Fibroblast of villous mesenchyme (primary cell): ENCODE measurements at regions not wholly inside any gene's neighbourhood (a gene's known extent, or its start where the extent isn't known, plus 50 kb on each side); places are given as distances from the start of the nearest gene placed in this dataset.
A peak's percentile ranks its signal among the peaks of the same experiment; 100 is the strongest.
"Not testable (repeated sequence)": the region's sequence is repeated elsewhere in the genome, so short reads cannot be mapped to it uniquely, and the experiment has no call there.

Source experiments
- DNase-seq: peaks from one replicate; pipeline ENCODE4 v3.0.0-alpha.2; 2010; ENCODE audit warnings: low read depth
- H3K4me3 ChIP-seq: 2 replicates; pipeline ENCODE4 v1.5.1; 2011; ENCODE audit warnings: low read depth, mild to moderate bottlenecking, low read length
- CTCF ChIP-seq: IDR thresholded peaks from 2 replicates; pipeline ENCODE4 v1.5.1; 2012; ENCODE audit warnings: low read depth, mild to moderate bottlenecking, low read length; ENCODE audit not compliant: insufficient read depth

DNA sequence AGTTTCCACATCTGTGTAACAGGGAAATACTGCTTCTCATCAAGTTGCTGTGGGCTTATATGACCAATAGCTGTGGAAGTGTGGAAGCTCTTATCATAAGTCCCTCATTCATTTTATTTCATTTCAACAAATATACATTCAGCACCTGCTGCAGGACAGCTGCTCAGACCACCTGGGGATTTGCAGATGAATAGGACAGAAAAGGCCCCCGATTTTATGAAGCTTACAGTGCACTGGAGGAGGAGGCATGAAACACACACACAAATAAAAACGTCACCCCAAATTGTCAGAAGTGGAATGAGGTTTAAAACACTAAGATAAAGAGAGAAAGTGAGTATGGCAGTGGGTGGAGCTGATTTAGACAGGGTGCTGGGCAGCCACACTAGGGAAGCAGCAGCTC is 107.2 kb downstream of the DRD1 start:
- no peak for DNase-seq
- TF ChIP-seq CTCF, result no peak
- H3K4me3 ChIP-seq, result no peak overlapping the region

GRCh38 chr5:175335691-175336090 is 108.3 kb downstream of the DRD1 start:
- no peak for TF ChIP-seq CTCF
- H3K4me3 ChIP-seq, result no peak overlapping the region

GRCh38 chr5:175331173-175332036 is 112.6 kb downstream of the DRD1 start:
- not testable (repeated sequence) for H3K4me3 ChIP-seq

More at GRCh38 chr5:175335691-175336090, 108.3 kb downstream of the DRD1 start:
- DNase-seq, result peak; percentile 79

DNA sequence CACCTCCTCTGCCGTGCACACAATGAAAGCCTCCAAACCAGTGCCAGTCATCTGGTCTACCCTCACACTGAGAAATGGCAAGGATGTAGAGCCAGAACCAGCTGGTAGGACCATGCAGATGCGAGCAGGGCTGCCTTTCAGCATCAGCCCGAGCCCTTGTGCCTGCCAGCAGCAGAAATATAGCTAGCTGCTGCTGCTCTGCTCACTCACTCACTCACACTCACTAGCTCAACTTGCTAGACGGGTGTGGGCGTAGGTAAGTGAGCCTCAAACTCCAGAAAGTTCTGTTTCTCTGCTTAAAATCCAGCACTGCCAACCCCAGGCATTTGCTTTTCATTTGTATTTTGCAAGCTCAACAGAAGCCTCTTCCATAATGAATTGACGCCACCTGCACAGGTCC is 114.0 kb downstream of the DRD1 start:
- H3K4me3 ChIP-seq, result no peak overlapping the region
- no peak for DNase-seq
- no peak for TF ChIP-seq CTCF

More at GRCh38 chr5:175331173-175332036, 112.6 kb downstream of the DRD1 start:
- DNase-seq, result not testable (repeated sequence)

- TF ChIP-seq CTCF, result no peak
- H3K4me3 ChIP-seq, result no peak overlapping the region
- no peak for DNase-seq
These were observed 115.3 kb downstream of the DRD1 start for GRCh38 chr5:175328687-175329086.

- no peak for TF ChIP-seq CTCF
- no peak for DNase-seq
- no peak overlapping the region for H3K4me3 ChIP-seq
These were observed 115.8 kb downstream of the DRD1 start for GRCh38 chr5:175328176-175328575.

GRCh38 chr5:175325681-175326080 is 118.3 kb downstream of the DRD1 start:
- no peak overlapping the region for H3K4me3 ChIP-seq
- no peak for TF ChIP-seq CTCF
- no peak for DNase-seq
